ENCODE measurements at regions not wholly inside any gene's neighbourhood (a gene's known extent, or its start where the extent isn't known, plus 50 kb on each side); places are given as distances from the start of the nearest gene placed in this dataset.

GRCh38 chr2:236503583-236503982, 66.0 kb upstream of the ACKR3 start:
- no peak for TF ChIP-seq POLR2A (IDR thresholded peaks at IDR 0.05; ENCODE audit: low read length)
- TF ChIP-seq GATA1 (IDR thresholded peaks at IDR 0.05; ENCODE audit: low read depth, low read length) = no peak
